K562 (cell line): ENCODE measurements at regions not wholly inside any gene's neighbourhood (a gene's known extent, or its start where the extent isn't known, plus 50 kb on each side); places are given as distances from the start of the nearest gene placed in this dataset.
A peak's percentile ranks its signal among the peaks of the same experiment; 100 is the strongest.

ENCODE experiments used
- CEBPB ChIP-seq: fragments of 450-650 bp; IDR thresholded peaks from 2 replicates; pipeline ENCODE4 v1.6.1; 2016; ENCODE audit warnings: missing genetic modification characterization, missing compliant biosample characterization
- FOXJ2 ChIP-seq: fragments of 200-800 bp; sonication (Bioruptor generic); IDR thresholded peaks from 2 replicates; pipeline ENCODE4 v1.6.1; 2016; ENCODE audit warnings: missing genetic modification characterization, missing compliant biosample characterization
- MAFF ChIP-seq: IDR thresholded peaks from 2 replicates; pipeline ENCODE4 v1.6.1; 2012; ENCODE audit warnings: low read length, improper control_type of control experiment
- NR1H2 ChIP-seq: sonication (generic); formaldehyde crosslinking; IDR thresholded peaks from 2 replicates; pipeline ENCODE4 v1.4.0; 2020; ENCODE audit warnings: mild to moderate bottlenecking, missing genetic modification reagents
- PHF20 ChIP-seq: fragments of 450-650 bp; IDR thresholded peaks from 2 replicates; pipeline ENCODE4 v1.6.1; 2018; ENCODE audit not compliant: partially characterized antibody
- SAFB ChIP-seq: fragments of 200-400 bp; formaldehyde crosslinking; IDR thresholded peaks from 2 replicates; pipeline ENCODE4 v1.6.1; 2017; ENCODE audit warnings: low read depth, low read length, borderline replicate concordance
- TEAD1 ChIP-seq, 2 experiments: fragments of 450-650 bp in 1 of 2; sonication (generic) in 1 of 2; formaldehyde crosslinking; IDR thresholded peaks; 2 replicates each; pipeline versions ENCODE4 v1.4.0 to v1.8.0; 2020 to 2022; ENCODE audit warnings: mild to moderate bottlenecking in 2 of 2, missing genetic modification reagents in 1 of 2
- U2AF2 ChIP-seq: fragments of 200-400 bp; formaldehyde crosslinking; optimal IDR thresholded peaks from 2 replicates; pipeline ENCODE3; 2017; ENCODE audit warnings: low read depth, mild to moderate bottlenecking, low read length
- ZNF384 ChIP-seq: IDR thresholded peaks from 2 replicates; pipeline ENCODE4 v1.6.1; 2012; ENCODE audit warnings: low read depth, low read length, improper control_type of control experiment
- ZNF41 ChIP-seq: fragments of 250-450 bp; sonication (Bioruptor Pico); conservative IDR thresholded peaks from 2 replicates; pipeline ENCODE4 v1.4.0; 2020; ENCODE audit warnings: mild to moderate bottlenecking
- ZNF583 ChIP-seq: fragments of 250-450 bp; sonication (Bioruptor Pico); IDR thresholded peaks from 2 replicates; pipeline ENCODE4 v1.4.0; 2020
- ZNF780A ChIP-seq: fragments of 250-450 bp; sonication (Bioruptor Pico); IDR thresholded peaks from 2 replicates; pipeline ENCODE4 v1.5.0; 2021; ENCODE audit warnings: mild to moderate bottlenecking
- TF ChIP-seq, protein P1 (sequence below): fragments of 150-350 bp; IDR thresholded peaks from 2 replicates; pipeline ENCODE4 v1.6.1; 2014; ENCODE audit warnings: low read depth, mild to moderate bottlenecking, low read length, borderline replicate concordance
- TF ChIP-seq, protein P2 (sequence below): fragments of 250-450 bp; sonication (Bioruptor Pico); IDR thresholded peaks from 2 replicates; pipeline ENCODE4 v1.8.0; 2022; ENCODE audit warnings: moderate library complexity, mild to moderate bottlenecking, inconsistent platforms
- TF ChIP-seq, protein P3 (sequence below): fragments of 250-450 bp; sonication (Bioruptor Pico); IDR thresholded peaks from 2 replicates; pipeline ENCODE4 v1.5.0; 2020; ENCODE audit warnings: mild to moderate bottlenecking
- TF ChIP-seq, protein P4 (sequence below): fragments of 450-650 bp; IDR thresholded peaks from 2 replicates; pipeline ENCODE4 v1.6.1; 2016; ENCODE audit warnings: low read depth

DNA sequence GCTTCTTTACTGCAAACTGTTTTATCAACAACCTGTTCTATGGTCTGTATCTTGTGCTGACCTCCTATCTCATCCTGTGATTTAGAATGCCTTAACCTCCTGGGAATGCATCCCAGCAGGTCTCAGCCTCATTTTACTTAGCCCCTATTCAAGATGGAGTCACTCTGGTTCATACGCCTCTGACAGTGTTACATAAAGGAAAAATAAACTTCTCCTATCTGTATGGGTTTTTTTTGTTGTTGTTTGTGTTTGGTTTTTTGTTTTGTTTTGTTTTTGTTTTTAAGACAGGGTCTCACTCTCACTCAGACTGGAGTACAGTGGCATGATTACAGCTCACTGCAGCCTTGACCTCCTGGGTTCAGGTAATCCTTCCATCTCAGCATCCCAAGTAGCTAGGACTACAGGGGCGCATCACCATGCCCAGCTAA lies 62.1 kb downstream of the RESF1 start (continued):
- TF ChIP-seq, protein P1, sequence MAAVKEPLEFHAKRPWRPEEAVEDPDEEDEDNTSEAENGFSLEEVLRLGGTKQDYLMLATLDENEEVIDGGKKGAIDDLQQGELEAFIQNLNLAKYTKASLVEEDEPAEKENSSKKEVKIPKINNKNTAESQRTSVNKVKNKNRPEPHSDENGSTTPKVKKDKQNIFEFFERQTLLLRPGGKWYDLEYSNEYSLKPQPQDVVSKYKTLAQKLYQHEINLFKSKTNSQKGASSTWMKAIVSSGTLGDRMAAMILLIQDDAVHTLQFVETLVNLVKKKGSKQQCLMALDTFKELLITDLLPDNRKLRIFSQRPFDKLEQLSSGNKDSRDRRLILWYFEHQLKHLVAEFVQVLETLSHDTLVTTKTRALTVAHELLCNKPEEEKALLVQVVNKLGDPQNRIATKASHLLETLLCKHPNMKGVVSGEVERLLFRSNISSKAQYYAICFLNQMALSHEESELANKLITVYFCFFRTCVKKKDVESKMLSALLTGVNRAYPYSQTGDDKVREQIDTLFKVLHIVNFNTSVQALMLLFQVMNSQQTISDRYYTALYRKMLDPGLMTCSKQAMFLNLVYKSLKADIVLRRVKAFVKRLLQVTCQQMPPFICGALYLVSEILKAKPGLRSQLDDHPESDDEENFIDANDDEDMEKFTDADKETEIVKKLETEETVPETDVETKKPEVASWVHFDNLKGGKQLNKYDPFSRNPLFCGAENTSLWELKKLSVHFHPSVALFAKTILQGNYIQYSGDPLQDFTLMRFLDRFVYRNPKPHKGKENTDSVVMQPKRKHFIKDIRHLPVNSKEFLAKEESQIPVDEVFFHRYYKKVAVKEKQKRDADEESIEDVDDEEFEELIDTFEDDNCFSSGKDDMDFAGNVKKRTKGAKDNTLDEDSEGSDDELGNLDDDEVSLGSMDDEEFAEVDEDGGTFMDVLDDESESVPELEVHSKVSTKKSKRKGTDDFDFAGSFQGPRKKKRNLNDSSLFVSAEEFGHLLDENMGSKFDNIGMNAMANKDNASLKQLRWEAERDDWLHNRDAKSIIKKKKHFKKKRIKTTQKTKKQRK = no peak
- peak; percentile 78; the same call in 1 of the 2 replicates for TF ChIP-seq ZNF780A (CRISPR knock-in tag)
- no peak for TF ChIP-seq MAFF
- no peak for TF ChIP-seq ZNF384
- peak; percentile 99 for TF ChIP-seq ZNF583
- no peak for TF ChIP-seq U2AF2
- TF ChIP-seq, protein P2, sequence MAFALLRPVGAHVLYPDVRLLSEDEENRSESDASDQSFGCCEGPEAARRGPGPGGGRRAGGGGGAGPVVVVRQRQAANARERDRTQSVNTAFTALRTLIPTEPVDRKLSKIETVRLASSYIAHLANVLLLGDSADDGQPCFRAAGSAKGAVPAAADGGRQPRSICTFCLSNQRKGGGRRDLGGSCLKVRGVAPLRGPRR = peak; percentile 97
- TF ChIP-seq, protein P3, sequence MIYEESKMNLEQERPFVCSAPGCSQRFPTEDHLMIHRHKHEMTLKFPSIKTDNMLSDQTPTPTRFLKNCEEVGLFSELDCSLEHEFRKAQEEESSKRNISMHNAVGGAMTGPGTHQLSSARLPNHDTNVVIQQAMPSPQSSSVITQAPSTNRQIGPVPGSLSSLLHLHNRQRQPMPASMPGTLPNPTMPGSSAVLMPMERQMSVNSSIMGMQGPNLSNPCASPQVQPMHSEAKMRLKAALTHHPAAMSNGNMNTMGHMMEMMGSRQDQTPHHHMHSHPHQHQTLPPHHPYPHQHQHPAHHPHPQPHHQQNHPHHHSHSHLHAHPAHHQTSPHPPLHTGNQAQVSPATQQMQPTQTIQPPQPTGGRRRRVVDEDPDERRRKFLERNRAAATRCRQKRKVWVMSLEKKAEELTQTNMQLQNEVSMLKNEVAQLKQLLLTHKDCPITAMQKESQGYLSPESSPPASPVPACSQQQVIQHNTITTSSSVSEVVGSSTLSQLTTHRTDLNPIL (CRISPR knock-in tag) = peak; percentile 96
- TF ChIP-seq SAFB = no peak
- no peak for TF ChIP-seq CEBPB (tag)
- TF ChIP-seq FOXJ2 (tag) = no peak
- peak in 1 of 2 experiments; percentile 98; a peak in 2 of 4 replicates for TF ChIP-seq TEAD1 (CRISPR knock-in tag; IDR thresholded peaks at IDR 0.05)
- no peak for TF ChIP-seq PHF20
- TF ChIP-seq, protein P4, sequence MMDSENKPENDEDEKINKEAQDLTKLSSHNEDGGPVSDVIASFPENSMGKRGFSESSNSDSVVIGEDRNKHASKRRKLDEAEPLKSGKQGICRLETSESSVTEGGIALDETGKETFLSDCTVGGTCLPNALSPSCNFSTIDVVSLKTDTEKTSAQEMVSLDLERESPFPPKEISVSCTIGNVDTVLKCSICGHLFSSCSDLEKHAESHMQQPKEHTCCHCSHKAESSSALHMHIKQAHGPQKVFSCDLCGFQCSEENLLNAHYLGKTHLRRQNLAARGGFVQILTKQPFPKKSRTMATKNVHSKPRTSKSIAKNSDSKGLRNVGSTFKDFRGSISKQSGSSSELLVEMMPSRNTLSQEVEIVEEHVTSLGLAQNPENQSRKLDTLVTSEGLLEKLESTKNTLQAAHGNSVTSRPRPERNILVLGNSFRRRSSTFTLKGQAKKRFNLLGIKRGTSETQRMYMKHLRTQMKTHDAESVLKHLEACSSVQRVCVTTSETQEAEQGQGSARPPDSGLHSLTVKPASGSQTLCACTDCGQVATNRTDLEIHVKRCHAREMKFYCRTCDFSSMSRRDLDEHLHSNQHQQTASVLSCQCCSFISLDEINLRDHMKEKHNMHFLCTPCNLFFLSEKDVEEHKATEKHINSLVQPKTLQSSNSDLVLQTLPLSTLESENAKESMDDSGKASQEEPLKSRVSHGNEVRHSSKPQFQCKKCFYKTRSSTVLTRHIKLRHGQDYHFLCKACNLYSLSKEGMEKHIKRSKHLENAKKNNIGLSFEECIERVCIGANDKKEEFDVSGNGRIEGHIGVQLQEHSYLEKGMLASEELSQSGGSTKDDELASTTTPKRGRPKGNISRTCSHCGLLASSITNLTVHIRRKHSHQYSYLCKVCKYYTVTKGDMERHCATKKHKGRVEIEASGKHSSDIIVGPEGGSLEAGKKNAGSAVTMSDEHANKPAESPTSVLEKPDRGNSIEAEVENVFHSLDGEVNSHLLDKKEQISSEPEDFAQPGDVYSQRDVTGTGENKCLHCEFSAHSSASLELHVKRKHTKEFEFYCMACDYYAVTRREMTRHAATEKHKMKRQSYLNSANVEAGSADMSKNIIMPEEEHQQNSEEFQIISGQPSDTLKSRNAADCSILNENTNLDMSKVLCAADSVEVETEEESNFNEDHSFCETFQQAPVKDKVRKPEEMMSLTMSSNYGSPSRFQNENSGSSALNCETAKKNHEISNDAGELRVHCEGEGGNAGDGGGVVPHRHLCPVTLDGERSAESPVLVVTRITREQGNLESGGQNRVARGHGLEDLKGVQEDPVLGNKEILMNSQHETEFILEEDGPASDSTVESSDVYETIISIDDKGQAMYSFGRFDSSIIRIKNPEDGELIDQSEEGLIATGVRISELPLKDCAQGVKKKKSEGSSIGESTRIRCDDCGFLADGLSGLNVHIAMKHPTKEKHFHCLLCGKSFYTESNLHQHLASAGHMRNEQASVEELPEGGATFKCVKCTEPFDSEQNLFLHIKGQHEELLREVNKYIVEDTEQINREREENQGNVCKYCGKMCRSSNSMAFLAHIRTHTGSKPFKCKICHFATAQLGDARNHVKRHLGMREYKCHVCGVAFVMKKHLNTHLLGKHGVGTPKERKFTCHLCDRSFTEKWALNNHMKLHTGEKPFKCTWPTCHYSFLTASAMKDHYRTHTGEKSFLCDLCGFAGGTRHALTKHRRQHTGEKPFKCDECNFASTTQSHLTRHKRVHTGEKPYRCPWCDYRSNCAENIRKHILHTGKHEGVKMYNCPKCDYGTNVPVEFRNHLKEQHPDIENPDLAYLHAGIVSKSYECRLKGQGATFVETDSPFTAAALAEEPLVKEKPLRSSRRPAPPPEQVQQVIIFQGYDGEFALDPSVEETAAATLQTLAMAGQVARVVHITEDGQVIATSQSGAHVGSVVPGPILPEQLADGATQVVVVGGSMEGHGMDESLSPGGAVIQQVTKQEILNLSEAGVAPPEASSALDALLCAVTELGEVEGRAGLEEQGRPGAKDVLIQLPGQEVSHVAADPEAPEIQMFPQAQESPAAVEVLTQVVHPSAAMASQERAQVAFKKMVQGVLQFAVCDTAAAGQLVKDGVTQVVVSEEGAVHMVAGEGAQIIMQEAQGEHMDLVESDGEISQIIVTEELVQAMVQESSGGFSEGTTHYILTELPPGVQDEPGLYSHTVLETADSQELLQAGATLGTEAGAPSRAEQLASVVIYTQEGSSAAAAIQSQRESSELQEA = 0 out of 2 replicates have a peak, but pooled peaks have one; percentile 15
- no peak for TF ChIP-seq NR1H2
- TF ChIP-seq ZNF41 = peak; percentile 96
